ENCODE measurements at regions not wholly inside any gene's neighbourhood (a gene's known extent, or its start where the extent isn't known, plus 50 kb on each side); places are given as distances from the start of the nearest gene placed in this dataset.

DNA sequence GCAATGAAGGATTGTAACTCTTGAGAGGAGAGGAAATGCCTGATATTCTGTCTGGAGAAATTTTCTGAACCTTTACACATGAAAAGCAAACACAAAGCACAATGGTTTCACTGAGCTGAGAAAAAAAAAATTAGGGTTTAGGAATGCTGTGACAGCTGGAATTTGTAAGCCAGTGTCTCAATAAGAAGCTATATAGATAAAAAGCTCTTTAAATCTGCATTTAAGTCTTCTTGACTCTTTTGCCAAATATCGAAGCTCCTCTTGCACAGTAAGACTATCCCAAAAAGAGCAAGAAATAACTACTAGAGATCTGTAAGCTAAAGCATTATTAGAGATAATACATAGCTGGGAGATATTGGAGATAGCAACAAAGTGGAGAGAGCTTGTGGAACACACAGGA lies 1334.0 kb upstream of the CITED2 start:
- TF ChIP-seq POLR2A (IDR thresholded peaks at IDR 0.05): no peak
- TF ChIP-seq, protein P1, sequence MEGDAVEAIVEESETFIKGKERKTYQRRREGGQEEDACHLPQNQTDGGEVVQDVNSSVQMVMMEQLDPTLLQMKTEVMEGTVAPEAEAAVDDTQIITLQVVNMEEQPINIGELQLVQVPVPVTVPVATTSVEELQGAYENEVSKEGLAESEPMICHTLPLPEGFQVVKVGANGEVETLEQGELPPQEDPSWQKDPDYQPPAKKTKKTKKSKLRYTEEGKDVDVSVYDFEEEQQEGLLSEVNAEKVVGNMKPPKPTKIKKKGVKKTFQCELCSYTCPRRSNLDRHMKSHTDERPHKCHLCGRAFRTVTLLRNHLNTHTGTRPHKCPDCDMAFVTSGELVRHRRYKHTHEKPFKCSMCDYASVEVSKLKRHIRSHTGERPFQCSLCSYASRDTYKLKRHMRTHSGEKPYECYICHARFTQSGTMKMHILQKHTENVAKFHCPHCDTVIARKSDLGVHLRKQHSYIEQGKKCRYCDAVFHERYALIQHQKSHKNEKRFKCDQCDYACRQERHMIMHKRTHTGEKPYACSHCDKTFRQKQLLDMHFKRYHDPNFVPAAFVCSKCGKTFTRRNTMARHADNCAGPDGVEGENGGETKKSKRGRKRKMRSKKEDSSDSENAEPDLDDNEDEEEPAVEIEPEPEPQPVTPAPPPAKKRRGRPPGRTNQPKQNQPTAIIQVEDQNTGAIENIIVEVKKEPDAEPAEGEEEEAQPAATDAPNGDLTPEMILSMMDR (IDR thresholded peaks at IDR 0.05): no peak
